ENCODE measurements at regions not wholly inside any gene's neighbourhood (a gene's known extent, or its start where the extent isn't known, plus 50 kb on each side); places are given as distances from the start of the nearest gene placed in this dataset.

DNA sequence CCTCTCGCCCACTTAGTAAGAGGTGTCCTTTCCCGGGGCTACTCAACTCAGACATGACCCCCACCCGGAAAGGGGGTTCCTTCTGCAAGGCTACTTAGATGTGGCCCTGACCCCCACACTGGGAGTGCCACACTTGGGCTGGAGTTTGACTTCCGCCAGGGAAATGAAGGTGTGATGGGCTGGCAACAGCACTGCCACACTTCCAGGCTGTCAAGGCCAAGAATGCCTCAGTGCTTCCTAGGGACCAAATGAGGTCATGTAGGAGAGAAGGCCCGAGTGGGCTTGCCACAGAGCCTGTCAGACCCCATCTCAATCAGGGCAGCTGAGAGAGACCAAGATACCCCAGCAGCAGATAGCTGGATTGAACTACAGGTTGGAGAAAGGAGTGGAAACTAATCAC, 55.5 kb downstream of the DRD1 start:
- no peak overlapping the region for H3K4me3 ChIP-seq
- no peak for DNase-seq
- no peak for TF ChIP-seq EP300 (IDR thresholded peaks at IDR 0.05)
- TF ChIP-seq POLR2A (IDR thresholded peaks at IDR 0.05) = no peak
- TF ChIP-seq, protein P1, sequence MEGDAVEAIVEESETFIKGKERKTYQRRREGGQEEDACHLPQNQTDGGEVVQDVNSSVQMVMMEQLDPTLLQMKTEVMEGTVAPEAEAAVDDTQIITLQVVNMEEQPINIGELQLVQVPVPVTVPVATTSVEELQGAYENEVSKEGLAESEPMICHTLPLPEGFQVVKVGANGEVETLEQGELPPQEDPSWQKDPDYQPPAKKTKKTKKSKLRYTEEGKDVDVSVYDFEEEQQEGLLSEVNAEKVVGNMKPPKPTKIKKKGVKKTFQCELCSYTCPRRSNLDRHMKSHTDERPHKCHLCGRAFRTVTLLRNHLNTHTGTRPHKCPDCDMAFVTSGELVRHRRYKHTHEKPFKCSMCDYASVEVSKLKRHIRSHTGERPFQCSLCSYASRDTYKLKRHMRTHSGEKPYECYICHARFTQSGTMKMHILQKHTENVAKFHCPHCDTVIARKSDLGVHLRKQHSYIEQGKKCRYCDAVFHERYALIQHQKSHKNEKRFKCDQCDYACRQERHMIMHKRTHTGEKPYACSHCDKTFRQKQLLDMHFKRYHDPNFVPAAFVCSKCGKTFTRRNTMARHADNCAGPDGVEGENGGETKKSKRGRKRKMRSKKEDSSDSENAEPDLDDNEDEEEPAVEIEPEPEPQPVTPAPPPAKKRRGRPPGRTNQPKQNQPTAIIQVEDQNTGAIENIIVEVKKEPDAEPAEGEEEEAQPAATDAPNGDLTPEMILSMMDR (IDR thresholded peaks at IDR 0.05) = no peak
- H3K4me1 ChIP-seq (ENCODE audit: insufficient read depth) = no peaks in the 10 kb centered on the region
- WGBS, 3 donors = 60 to 73% (median 62%) methylated on average over 5 of the region's 5 CpGs
- H3K9me3 ChIP-seq = no peaks in the 10 kb centered on the region
- no peaks in the 10 kb centered on the region for H3K36me3 ChIP-seq
- intact Hi-C loops (cut with DNase I) = no loop called here
- no peak overlapping the region for H3K27ac ChIP-seq
- H3K27me3 ChIP-seq = no peaks in the 10 kb centered on the region

DNA sequence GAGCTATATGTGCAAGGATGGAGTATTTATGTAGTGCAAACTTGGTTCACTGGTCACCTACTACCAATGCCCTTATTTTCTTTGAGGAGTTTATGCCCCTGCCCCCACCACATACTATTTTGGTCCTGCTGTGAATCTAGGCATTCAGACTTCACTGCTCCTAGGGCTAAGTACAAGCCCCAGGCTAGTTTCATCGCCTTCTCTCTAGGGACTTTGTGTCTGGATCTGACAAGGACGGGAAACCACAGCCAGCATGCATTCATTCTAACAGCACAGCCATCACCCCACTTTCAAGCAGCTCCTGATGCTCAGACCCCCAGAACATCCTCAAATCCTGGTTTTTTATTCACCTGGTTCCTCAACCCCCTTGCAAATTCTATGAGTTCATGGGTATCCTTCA, 56.8 kb downstream of the DRD1 start:
- no peaks in the 10 kb centered on the region for H3K9me3 ChIP-seq
- no peak overlapping the region for H3K4me3 ChIP-seq
- no peaks in the 10 kb centered on the region for H3K27me3 ChIP-seq
- H3K27ac ChIP-seq = no peak overlapping the region
- no peak for TF ChIP-seq POLR2A (IDR thresholded peaks at IDR 0.05)
- TF ChIP-seq EP300 (IDR thresholded peaks at IDR 0.05) = no peak
- TF ChIP-seq, protein P1 (IDR thresholded peaks at IDR 0.05) = no peak
- H3K36me3 ChIP-seq = no peaks in the 10 kb centered on the region
- no peaks in the 10 kb centered on the region for H3K4me1 ChIP-seq (ENCODE audit: insufficient read depth)
- DNase-seq = no peak
- intact Hi-C loops (cut with DNase I) = no loop called here
- 66 to 77% (median 71%) methylated on average over 2 of the region's 2 CpGs for WGBS, 3 donors

DNA sequence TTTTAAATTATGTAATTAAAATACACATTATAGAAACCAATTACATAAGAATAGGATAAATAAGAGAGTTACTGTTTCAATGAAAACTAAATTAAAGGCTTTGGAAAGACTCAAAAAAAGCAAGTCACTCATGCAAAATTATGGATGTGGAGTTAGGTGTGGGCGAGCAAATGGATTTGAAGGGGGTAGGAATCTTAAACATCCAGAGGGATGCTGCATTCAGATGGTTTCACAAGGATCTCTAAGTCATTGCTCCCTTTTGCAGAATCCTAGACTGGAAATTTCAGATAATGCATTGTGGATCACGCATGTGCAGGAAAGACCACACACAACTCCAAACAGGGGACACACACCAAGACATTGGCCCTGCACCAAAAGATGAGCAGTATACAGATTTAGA, 57.5 kb downstream of the DRD1 start:
- 73 to 78% (median 77%) methylated on average over 2 of the region's 2 CpGs for WGBS, 3 donors
- no peaks in the 10 kb centered on the region for H3K9me3 ChIP-seq
- no peak overlapping the region for H3K27ac ChIP-seq
- intact Hi-C loops (cut with DNase I) = no loop called here
- H3K36me3 ChIP-seq = no peaks in the 10 kb centered on the region
- TF ChIP-seq POLR2A (IDR thresholded peaks at IDR 0.05) = no peak
- TF ChIP-seq EP300 (IDR thresholded peaks at IDR 0.05) = no peak
- TF ChIP-seq, protein P1 (IDR thresholded peaks at IDR 0.05) = no peak
- no peak overlapping the region for H3K4me3 ChIP-seq
- no peaks in the 10 kb centered on the region for H3K27me3 ChIP-seq
- DNase-seq = no peak
- no peaks in the 10 kb centered on the region for H3K4me1 ChIP-seq (ENCODE audit: insufficient read depth)

DNA sequence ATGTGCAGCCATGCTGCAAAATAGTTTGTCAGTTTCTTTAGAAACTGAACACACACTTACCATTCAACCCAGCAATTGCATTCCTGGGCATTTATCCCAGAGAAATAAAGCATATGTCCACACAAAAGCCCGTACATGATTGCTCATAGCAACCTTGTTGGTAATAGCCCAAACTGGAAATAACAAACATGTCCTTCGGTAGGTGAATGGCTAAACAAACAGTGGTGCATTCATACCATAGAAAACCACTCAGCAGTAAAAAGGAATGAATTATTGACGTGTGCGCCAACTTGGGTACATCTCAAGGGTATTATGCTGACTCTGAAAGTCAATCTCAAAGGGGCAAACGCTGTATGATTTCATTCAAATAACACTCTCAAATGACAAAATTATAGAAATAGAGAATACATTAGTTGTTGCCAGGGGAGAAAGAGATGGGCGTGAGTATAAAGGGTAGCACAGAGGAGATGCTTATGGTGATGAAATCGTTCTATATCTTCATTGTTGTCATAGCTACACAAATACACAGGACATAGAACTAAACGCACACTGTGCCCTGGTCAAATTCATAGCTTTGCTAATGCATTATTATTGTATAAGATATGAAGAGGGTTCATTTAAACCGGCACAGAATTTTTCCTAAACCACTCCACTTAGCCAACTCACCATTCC, 58.2 kb downstream of the DRD1 start:
- no peak overlapping the region for H3K27ac ChIP-seq
- TF ChIP-seq EP300 (IDR thresholded peaks at IDR 0.05) (no peak), POLR2A (IDR thresholded peaks at IDR 0.05) (no peak)
- TF ChIP-seq, protein P1 (IDR thresholded peaks at IDR 0.05) = no peak
- no peaks in the 10 kb centered on the region for H3K4me1 ChIP-seq (ENCODE audit: insufficient read depth)
- WGBS, 3 donors = 71 to 77% (median 77%) methylated on average over 9 of the region's 9 CpGs
- H3K4me3 ChIP-seq = no peak overlapping the region
- H3K27me3 ChIP-seq = no peaks in the 10 kb centered on the region
- intact Hi-C loops (cut with DNase I) = no loop called here
- H3K36me3 ChIP-seq = no peaks in the 10 kb centered on the region
- no peaks in the 10 kb centered on the region for H3K9me3 ChIP-seq
- DNase-seq = no peak

Measured in ovary (tissue), 7 donors.